ENCODE measurements at regions not wholly inside any gene's neighbourhood (a gene's known extent, or its start where the extent isn't known, plus 50 kb on each side); places are given as distances from the start of the nearest gene placed in this dataset.
A peak's percentile ranks its signal among the peaks of the same experiment; 100 is the strongest.

DNA sequence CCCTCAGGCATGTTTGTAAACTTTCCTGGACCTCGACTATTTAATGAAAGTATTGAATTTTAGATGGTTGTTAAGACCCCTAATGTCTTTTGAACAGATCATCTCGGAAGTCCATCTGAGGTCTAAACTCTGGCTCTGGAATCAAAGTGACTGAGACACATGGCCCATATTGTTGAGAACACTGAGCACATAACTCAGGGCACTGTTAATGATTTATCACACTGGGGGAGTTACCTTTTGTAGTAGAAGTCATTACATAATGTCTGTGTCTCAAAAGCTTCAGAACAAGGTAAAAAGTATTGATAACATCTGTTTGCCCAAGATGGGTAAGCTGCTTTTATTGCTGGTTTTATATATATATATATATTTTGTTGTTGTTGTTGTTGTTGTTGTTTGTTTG is 103.4 kb upstream of the HS3ST1 start:
- Mint-ChIP-seq H3K36me3 (no peaks in the 10 kb centered on the region), H3K4me3 (no peak overlapping the region), H3K27ac (no peak overlapping the region), H3K27me3 (no peaks in the 10 kb centered on the region), H3K9me3 (no peaks in the 10 kb centered on the region), H3K4me1 (no peaks in the 10 kb centered on the region)
- CTCF ChIA-PET = no interaction called here
- DNase-seq = no peak

- CTCF ChIA-PET = no interaction called here
- Mint-ChIP-seq H3K4me3 (no peak overlapping the region), H3K36me3 (no peaks in the 10 kb centered on the region), H3K4me1 (no peaks in the 10 kb centered on the region), H3K27ac (no peak overlapping the region), H3K27me3 (no peaks in the 10 kb centered on the region), H3K9me3 (no peaks in the 10 kb centered on the region)
- no peak for DNase-seq
These were observed 101.0 kb upstream of the HS3ST1 start for GRCh38 chr4:11529625-11530201.

- Mint-ChIP-seq H3K27me3 (no peaks in the 10 kb centered on the region), H3K9me3 (no peaks in the 10 kb centered on the region), H3K4me1 (no peaks in the 10 kb centered on the region), H3K4me3 (no peak overlapping the region), H3K36me3 (no peaks in the 10 kb centered on the region), H3K27ac (no peak overlapping the region)
- CTCF ChIA-PET = no interaction called here
- no peak for DNase-seq
These were observed 96.4 kb upstream of the HS3ST1 start for GRCh38 chr4:11525085-11525484.

GRCh38 chr4:11518754-11519153 is 90.1 kb upstream of the HS3ST1 start:
- no peak overlapping the region for H3K27ac Mint-ChIP-seq

GRCh38 chr4:11514779-11515419 is 86.2 kb upstream of the HS3ST1 start:
- no peak overlapping the region for H3K27ac Mint-ChIP-seq
- CTCF ChIA-PET = no interaction called here
- no peaks in the 10 kb centered on the region for H3K36me3 Mint-ChIP-seq
- H3K27me3 Mint-ChIP-seq = no peaks in the 10 kb centered on the region
- H3K4me3 Mint-ChIP-seq = no peak overlapping the region
- no peaks in the 10 kb centered on the region for H3K9me3 Mint-ChIP-seq
- no peak for DNase-seq
- H3K4me1 Mint-ChIP-seq = no peaks in the 10 kb centered on the region

More at GRCh38 chr4:11518754-11519153, 90.1 kb upstream of the HS3ST1 start:
- Mint-ChIP-seq H3K4me1 (no peaks in the 10 kb centered on the region), H3K36me3 (no peaks in the 10 kb centered on the region), H3K9me3 (no peaks in the 10 kb centered on the region), H3K4me3 (no peak overlapping the region), H3K27me3 (no peaks in the 10 kb centered on the region)
- CTCF ChIA-PET = no interaction called here
- no peak for DNase-seq

- Mint-ChIP-seq H3K9me3 (no peaks in the 10 kb centered on the region), H3K36me3 (no peaks in the 10 kb centered on the region), H3K4me1 (no peaks in the 10 kb centered on the region), H3K4me3 (no peak overlapping the region), H3K27ac (no peak overlapping the region), H3K27me3 (no peaks in the 10 kb centered on the region)
- no peak for DNase-seq
- CTCF ChIA-PET = no interaction called here
These were observed 85.3 kb upstream of the HS3ST1 start for GRCh38 chr4:11514003-11514402.

DNA sequence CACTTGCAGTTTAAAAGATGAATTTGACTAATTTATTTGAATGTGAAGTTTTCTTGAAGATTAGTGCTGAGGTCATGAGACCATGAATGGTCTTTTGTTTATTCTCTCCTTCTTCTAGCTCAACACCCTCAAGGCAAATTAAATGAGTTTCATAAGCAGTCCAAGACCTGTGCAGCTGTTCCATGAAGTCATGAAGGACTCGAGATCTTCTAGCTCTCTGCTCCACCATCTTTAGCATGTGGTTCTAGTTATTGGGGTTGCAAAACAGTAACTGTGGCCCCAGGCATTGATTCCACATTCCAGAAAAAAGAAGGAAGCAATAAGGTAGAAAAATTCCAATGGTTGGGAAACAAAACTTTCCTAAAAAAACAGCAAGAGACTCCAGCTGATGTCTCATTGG is 84.2 kb upstream of the HS3ST1 start:
- CTCF ChIA-PET = no interaction called here
- H3K36me3 Mint-ChIP-seq = no peaks in the 10 kb centered on the region
- no peak for DNase-seq
- no peaks in the 10 kb centered on the region for H3K9me3 Mint-ChIP-seq
- H3K27me3 Mint-ChIP-seq = no peaks in the 10 kb centered on the region
- H3K4me1 Mint-ChIP-seq = no peaks in the 10 kb centered on the region
- no peak overlapping the region for H3K4me3 Mint-ChIP-seq
- H3K27ac Mint-ChIP-seq = no peak overlapping the region

DNA sequence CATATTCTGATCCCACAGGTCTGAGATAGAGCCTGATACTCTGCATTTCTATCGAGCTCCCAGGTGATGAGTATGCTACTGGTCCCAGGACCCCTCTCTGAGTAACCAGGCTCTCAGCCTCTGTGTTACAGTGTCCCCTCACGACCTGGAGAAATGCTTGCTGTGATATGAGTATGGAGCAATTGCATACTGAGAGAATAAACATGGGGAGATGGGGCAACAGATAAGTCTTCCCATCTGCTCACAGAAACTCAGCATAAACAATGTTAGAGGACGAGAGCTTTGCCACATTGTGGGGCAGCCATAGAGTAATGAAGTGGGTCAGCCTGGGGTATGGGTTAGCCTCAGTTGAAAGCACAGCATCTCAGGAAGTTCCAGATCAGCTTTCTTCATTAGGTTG is 82.6 kb upstream of the HS3ST1 start:
- Mint-ChIP-seq H3K9me3 (no peaks in the 10 kb centered on the region), H3K27me3 (no peaks in the 10 kb centered on the region), H3K4me3 (no peak overlapping the region), H3K36me3 (no peaks in the 10 kb centered on the region), H3K27ac (no peak overlapping the region), H3K4me1 (no peaks in the 10 kb centered on the region)
- no peak for DNase-seq
- CTCF ChIA-PET = no interaction called here

GRCh38 chr4:11507920-11508319 is 79.2 kb upstream of the HS3ST1 start:
- Mint-ChIP-seq H3K4me1 (peaks cover 9% of the 10 kb centered on the region), H3K4me3 (no peak overlapping the region), H3K9me3 (no peaks in the 10 kb centered on the region), H3K27me3 (no peaks in the 10 kb centered on the region), H3K36me3 (no peaks in the 10 kb centered on the region), H3K27ac (no peak overlapping the region)
- CTCF ChIA-PET = no interaction called here
- no peak for DNase-seq

DNA sequence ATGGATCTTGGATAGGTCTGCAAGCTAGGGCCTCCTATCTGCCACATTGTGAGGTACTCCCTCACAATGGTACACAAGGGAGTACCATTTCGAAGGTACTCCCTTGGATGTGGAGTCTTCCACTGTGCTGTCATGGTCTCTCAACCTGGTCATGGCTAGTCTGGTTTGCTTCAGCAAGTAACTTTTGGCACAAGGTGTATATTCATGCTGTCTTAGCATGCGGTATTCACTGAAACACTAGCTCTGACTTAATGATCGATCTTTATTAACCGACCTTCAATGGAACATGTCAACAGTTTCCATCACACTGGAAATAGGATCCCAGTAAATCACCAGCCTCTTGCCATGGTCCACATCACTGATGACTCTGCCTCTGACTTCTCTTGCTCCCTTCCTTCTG is 77.5 kb upstream of the HS3ST1 start:
- no peaks in the 10 kb centered on the region for H3K36me3 Mint-ChIP-seq
- no peaks in the 10 kb centered on the region for H3K27me3 Mint-ChIP-seq
- H3K9me3 Mint-ChIP-seq = no peaks in the 10 kb centered on the region
- no peak overlapping the region for H3K27ac Mint-ChIP-seq
- peaks cover 9% of the 10 kb centered on the region for H3K4me1 Mint-ChIP-seq
- DNase-seq = no peak
- CTCF ChIA-PET = no interaction called here
- no peak overlapping the region for H3K4me3 Mint-ChIP-seq

DNA sequence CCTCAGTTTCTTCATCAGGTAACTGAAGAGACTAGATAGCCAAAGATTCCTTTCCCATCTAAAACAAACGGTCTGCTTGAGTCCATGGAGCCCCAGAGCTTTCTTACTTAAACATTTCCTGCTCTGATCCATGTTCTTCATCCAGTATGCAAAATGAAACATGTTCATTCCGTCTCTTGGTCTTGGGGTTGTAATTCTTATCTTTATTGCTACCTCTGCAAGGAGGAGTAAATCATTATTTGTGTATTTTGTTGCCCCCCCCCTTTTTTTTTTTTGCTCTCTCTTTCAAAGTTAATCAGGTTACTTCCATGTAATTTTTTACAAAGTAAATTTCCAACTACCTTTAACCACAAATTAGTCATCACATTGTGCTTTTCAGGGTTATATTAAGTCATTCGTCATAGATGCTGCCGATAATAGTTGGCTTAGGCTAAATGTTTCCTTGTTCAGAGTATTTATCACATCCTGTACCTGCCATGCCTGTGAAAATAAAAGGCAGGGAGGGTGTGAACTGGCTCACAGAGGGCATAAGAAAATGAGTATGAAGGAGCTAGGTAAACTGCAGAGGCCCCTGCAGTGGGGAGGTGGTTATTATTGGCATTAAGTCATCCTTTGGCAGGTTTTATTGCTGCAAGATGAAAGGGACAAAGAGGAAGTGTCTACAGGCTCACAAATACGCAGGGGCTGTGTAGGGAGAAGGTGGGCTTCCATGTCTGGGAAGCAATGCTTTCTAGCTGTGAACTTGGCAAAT is 76.7 kb upstream of the HS3ST1 start:
- no peak for DNase-seq
- no peak overlapping the region for H3K4me3 Mint-ChIP-seq
- peaks cover 9% of the 10 kb centered on the region for H3K4me1 Mint-ChIP-seq
- CTCF ChIA-PET = no interaction called here
- H3K36me3 Mint-ChIP-seq = no peaks in the 10 kb centered on the region
- no peaks in the 10 kb centered on the region for H3K9me3 Mint-ChIP-seq
- H3K27ac Mint-ChIP-seq = no peak overlapping the region
- H3K27me3 Mint-ChIP-seq = no peaks in the 10 kb centered on the region

DNA sequence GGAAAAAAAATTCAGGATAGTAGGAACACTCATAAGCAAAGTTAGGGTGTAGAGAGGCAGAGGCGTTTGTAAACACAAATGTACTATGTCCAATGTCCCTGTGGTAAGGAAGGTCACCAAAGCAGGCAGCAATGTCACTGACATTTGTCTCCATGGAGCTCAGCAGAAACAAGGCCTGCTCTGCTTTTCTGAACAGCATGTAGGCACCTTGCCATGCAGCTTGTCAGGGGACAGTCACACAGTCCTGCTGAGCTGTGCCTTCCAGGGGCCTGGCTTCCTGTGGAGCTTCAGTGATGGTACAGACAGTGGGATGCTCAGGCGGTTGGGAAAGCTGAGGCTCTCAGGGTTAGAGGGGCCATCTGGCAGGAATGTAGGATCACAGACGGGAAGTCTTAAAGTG is 74.5 kb upstream of the HS3ST1 start:
- no peak overlapping the region for H3K4me3 Mint-ChIP-seq
- no peak for DNase-seq
- CTCF ChIA-PET = no interaction called here
- no peaks in the 10 kb centered on the region for H3K36me3 Mint-ChIP-seq
- no peaks in the 10 kb centered on the region for H3K27me3 Mint-ChIP-seq
- H3K4me1 Mint-ChIP-seq = peaks cover 9% of the 10 kb centered on the region
- H3K27ac Mint-ChIP-seq = no peak overlapping the region
- H3K9me3 Mint-ChIP-seq = no peaks in the 10 kb centered on the region

- Mint-ChIP-seq H3K4me1 (peaks cover 7% of the 10 kb centered on the region), H3K4me3 (no peak overlapping the region), H3K36me3 (no peaks in the 10 kb centered on the region), H3K27me3 (peaks cover 4% of the 10 kb centered on the region), H3K9me3 (peaks cover 2% of the 10 kb centered on the region), H3K27ac (no peak overlapping the region)
- CTCF ChIA-PET = no interaction called here
- DNase-seq = no peak
These were observed 69.3 kb upstream of the HS3ST1 start for GRCh38 chr4:11497972-11498371.

DNA sequence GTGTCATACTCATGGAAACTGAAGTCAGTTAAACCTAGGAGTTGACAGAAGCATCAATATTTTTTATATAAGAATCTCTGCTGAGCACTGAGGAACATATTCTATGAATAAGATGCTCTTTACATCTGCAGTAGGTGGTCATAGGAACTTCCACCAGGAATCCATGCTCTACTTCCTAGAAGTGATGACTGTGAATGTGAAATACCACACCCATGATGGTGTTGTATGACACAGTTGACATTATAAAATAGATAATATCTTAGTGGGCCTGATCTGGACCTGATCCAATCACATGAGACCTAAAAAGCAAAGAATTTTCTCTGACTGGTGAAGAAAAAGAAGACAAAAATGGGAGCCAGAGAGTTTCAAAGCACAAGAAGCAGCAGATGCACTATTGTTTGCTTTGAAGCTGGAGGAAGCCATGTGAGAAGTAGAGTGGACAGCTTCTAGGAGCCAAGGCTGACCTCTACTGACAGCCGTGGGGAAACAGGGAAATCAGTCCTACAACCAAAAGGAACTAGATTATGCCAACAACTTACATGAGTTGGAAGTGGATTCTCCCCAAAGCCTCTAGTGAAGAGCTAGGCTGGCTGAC is 68.6 kb upstream of the HS3ST1 start:
- CTCF ChIA-PET = no interaction called here
- peaks cover 2% of the 10 kb centered on the region for H3K9me3 Mint-ChIP-seq
- DNase-seq = no peak
- no peak overlapping the region for H3K4me3 Mint-ChIP-seq
- H3K27me3 Mint-ChIP-seq = peaks cover 4% of the 10 kb centered on the region
- no peaks in the 10 kb centered on the region for H3K36me3 Mint-ChIP-seq
- peak overlapping the region; percentile 33 for H3K27ac Mint-ChIP-seq
- peaks cover 7% of the 10 kb centered on the region for H3K4me1 Mint-ChIP-seq

GRCh38 chr4:11496351-11496829 is 67.7 kb upstream of the HS3ST1 start:
- CTCF ChIA-PET = no interaction called here
- Mint-ChIP-seq H3K4me3 (no peak overlapping the region), H3K27ac (no peak overlapping the region), H3K9me3 (peaks cover 2% of the 10 kb centered on the region), H3K27me3 (peaks cover 4% of the 10 kb centered on the region), H3K4me1 (peaks cover 7% of the 10 kb centered on the region), H3K36me3 (no peaks in the 10 kb centered on the region)
- no peak for DNase-seq

All from activated naive CD4-positive, alpha-beta T cell treated with anti-CD3 and anti-CD28 coated beads, Interleukin-2, amount 10 ng/mL, durations not matched to agents 7 days and 5 days (primary cell).